Right lobe of liver (tissue), 6 donors: ENCODE measurements at regions not wholly inside any gene's neighbourhood (a gene's known extent, or its start where the extent isn't known, plus 50 kb on each side); places are given as distances from the start of the nearest gene placed in this dataset.

Source experiments
- ATAC-seq, 4 donors: fragments of 200-7000 bp; cut with Tn5 transposase; one replicate each; pipeline ENCODE4 v1.9.1; 2020; ENCODE audit warnings: mild to moderate bottlenecking in 4 of 4, moderate library complexity in 4 of 4
- DNase-seq, 3 donors: peaks; one replicate each; pipeline ENCODE4 v3.0.0-alpha.2; 2020
- H3K27ac ChIP-seq, 3 donors: fragments of 200-600 bp; one replicate each; pipeline ENCODE4 v1.8.0; 2022
- H3K27me3 ChIP-seq, 2 donors: fragments of 200-600 bp; one replicate each; pipeline ENCODE4 v1.8.0; 2022
- H3K36me3 ChIP-seq, 4 donors: fragments of 200-600 bp; sonication (generic) in 1 of 4; one replicate each; pipeline versions ENCODE4 v1.5.1 to v1.8.0; 2017 to 2022; ENCODE audit warnings: control low read depth in 1 of 4
- H3K4me1 ChIP-seq, 4 donors: fragments of 200-600 bp; sonication (generic) in 1 of 4; one replicate each; pipeline versions ENCODE4 v1.5.1 to v1.8.0; 2017 to 2022; ENCODE audit warnings: control low read depth in 1 of 4
- H3K4me3 ChIP-seq, 3 donors: fragments of 200-600 bp; one replicate each; pipeline ENCODE4 v1.8.0; 2022
- H3K9me3 ChIP-seq, 4 donors: fragments of 200-600 bp; sonication (generic) in 1 of 4; one replicate each; pipeline versions ENCODE4 v1.5.1 to v1.8.0; 2017 to 2022; ENCODE audit warnings: control low read depth in 1 of 4
- POLR2A ChIP-seq: fragments of 450-650 bp; IDR thresholded peaks from one replicate; pipeline ENCODE4 v1.6.1; 2017; ENCODE audit warnings: antibody characterized with exemption, mild to moderate bottlenecking
- WGBS: methylation state at CpG from one replicate; pipeline ENCODE4 v1.1.6; 2018; ENCODE audit warnings: low coverage, low lambda C conversion rate; ENCODE audit not compliant: insufficient coverage; ENCODE audit errors: missing lambda C conversion rate; 5-methylcytosine and 5-hydroxymethylcytosine counted together
- intact Hi-C, 2 donors: fragments of 100-400 bp; cut with DNase I; formaldehyde crosslinking; loops; one replicate each; pipeline versions ENCODE4 v1.11.2 to v1.14.1; 2022
- TF ChIP-seq, protein P1 (sequence below), 4 donors: fragments of 200-600 bp in 3 of 4; fragments of 450-650 bp in 1 of 4; IDR thresholded peaks; one replicate each; pipeline versions ENCODE4 v1.5.1 to v1.8.0; 2016 to 2022; ENCODE audit warnings: antibody characterized with exemption in 4 of 4, mild to moderate bottlenecking in 2 of 4
- donor health status: DM: no; HTN: yes; CAD: no.
- donor health status: DM: no; HTN: no; CAD: no.
- donor health status: DM: no; HTN: no; CAD: no.
- donor health status: DM: no; HTN: yes; CAD: no.
- donor health status: DM: no; HTN: yes; CAD: no.

GRCh38 chr5:19196631-19197030 lies 791.4 kb downstream of the CDH18 start:
- no peaks in the 10 kb centered on the region for H3K27me3 ChIP-seq
- H3K9me3 ChIP-seq, result no peaks in the 10 kb centered on the region
- no peak overlapping the region for H3K4me3 ChIP-seq
- intact Hi-C loops, result no loop called here
- DNase-seq (no peak), ATAC-seq (no peak)
- no peaks in the 10 kb centered on the region for H3K4me1 ChIP-seq
- no peak overlapping the region for H3K27ac ChIP-seq
- H3K36me3 ChIP-seq, result no peaks in the 10 kb centered on the region
- no peak for TF ChIP-seq POLR2A
- TF ChIP-seq, protein P1, sequence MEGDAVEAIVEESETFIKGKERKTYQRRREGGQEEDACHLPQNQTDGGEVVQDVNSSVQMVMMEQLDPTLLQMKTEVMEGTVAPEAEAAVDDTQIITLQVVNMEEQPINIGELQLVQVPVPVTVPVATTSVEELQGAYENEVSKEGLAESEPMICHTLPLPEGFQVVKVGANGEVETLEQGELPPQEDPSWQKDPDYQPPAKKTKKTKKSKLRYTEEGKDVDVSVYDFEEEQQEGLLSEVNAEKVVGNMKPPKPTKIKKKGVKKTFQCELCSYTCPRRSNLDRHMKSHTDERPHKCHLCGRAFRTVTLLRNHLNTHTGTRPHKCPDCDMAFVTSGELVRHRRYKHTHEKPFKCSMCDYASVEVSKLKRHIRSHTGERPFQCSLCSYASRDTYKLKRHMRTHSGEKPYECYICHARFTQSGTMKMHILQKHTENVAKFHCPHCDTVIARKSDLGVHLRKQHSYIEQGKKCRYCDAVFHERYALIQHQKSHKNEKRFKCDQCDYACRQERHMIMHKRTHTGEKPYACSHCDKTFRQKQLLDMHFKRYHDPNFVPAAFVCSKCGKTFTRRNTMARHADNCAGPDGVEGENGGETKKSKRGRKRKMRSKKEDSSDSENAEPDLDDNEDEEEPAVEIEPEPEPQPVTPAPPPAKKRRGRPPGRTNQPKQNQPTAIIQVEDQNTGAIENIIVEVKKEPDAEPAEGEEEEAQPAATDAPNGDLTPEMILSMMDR (IDR thresholded peaks at IDR 0.05), result no peak

GRCh38 chr5:19200251-19200650 lies 787.7 kb downstream of the CDH18 start:
- TF ChIP-seq POLR2A, result no peak
- TF ChIP-seq, protein P1 (IDR thresholded peaks at IDR 0.05), result no peak
- ATAC-seq (no peak), DNase-seq (no peak)
- intact Hi-C loops, result no loop called here
- H3K27ac ChIP-seq, result no peak overlapping the region
- WGBS, result 73% methylated on average over 6 of the region's 6 CpGs
- no peaks in the 10 kb centered on the region for H3K9me3 ChIP-seq
- no peak overlapping the region for H3K4me3 ChIP-seq
- peaks cover 0 to 2% of the 10 kb centered on the region in 2 donors for H3K27me3 ChIP-seq
- H3K4me1 ChIP-seq, result no peaks in the 10 kb centered on the region
- H3K36me3 ChIP-seq, result no peaks in the 10 kb centered on the region

DNA sequence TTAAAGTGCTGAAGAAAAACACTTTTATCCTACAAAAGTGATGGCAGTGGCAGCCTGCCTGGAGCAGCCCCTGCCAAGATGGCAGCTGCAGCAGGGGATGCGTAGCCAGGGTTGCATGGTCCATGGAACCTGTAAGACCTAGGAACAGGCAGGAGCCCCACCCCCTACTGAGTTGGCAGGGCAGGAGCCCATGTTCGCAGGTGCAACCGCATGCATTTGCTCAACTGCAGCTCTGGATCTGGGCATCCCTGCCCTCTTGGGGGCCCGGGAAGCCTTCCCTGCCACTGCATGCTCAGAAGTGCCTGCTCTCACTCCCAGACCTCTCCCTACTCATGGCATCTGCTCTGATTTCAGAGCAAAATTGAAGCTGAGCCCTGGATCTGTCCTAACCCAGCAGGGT lies 779.6 kb downstream of the CDH18 start:
- Histone ChIP-seq H3K9me3 (no peaks in the 10 kb centered on the region), H3K4me1 (no peaks in the 10 kb centered on the region), H3K36me3 (no peaks in the 10 kb centered on the region), H3K4me3 (no peak overlapping the region), H3K27me3 (peaks cover 0 to 2% of the 10 kb centered on the region in 2 donors), H3K27ac (no peak overlapping the region)
- ATAC-seq (no peak), DNase-seq (peak in 1 of 3 donors; percentile 31)
- no CpG with 5 or more reads among the region's 4 CpGs for WGBS
- TF ChIP-seq, protein P1 (IDR thresholded peaks at IDR 0.05), result no peak
- no peak for TF ChIP-seq POLR2A
- intact Hi-C loops, result no loop called here

DNA sequence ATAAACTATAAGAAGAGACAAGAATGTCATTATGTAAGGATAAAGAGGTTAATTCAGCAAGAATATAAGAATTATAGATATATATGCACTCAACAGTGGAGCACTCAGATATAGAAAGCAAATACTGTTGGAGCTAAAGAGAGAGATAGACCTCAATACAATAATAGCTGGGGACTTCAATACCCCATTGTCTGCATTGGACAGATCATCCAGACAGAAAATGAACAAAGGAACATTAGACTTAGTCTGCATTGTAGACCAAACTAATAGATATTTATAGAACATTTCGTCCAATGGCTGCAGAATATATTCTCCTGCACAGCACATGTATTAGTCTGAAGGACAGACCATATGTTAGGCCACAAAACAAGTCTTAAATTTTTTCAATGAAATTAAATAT lies 777.1 kb downstream of the CDH18 start:
- intact Hi-C loops, result no loop called here
- TF ChIP-seq POLR2A, result no peak
- Histone ChIP-seq H3K27ac (no peak overlapping the region), H3K27me3 (no peaks in the 10 kb centered on the region), H3K9me3 (no peaks in the 10 kb centered on the region), H3K36me3 (no peaks in the 10 kb centered on the region), H3K4me1 (no peaks in the 10 kb centered on the region), H3K4me3 (no peak overlapping the region)
- DNase-seq (no peak), ATAC-seq (no peak)
- 40% methylated on average over 1 of the region's 1 CpG for WGBS

DNA sequence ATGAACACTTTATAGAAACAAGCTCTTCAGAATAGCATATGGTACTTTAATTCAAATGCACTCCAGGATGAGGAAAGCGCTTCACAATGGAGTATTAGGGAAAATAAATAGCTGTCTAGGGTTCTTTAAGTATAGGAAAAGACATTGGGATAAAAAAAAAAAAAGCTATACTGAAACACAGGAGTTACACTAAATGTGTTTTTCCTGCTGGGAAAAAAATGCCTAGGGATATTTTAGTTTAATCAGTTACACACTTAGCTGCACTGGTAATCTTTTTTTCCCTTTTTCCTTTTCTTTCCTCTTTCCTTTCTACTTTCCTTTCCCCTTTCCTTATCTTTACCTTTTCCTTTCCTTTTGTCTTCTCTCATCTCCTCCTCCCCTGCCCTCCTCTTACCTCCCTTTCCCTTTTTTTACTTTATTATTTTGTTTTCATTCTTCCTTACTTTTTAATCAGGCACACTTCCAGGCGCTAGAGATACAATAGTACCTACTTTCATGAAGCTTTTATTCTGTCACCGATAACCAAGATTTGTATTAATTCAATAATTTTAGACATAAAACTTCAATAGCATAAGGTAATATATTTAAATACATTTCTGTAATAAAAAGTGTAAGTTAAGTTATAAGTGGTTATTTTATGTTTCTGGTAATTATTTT lies 758.7 kb downstream of the CDH18 start:
- ATAC-seq (no peak), DNase-seq (no peak)
- H3K9me3 ChIP-seq, result no peaks in the 10 kb centered on the region
- H3K36me3 ChIP-seq, result no peaks in the 10 kb centered on the region
- H3K4me1 ChIP-seq, result no peaks in the 10 kb centered on the region
- H3K27ac ChIP-seq, result no peak overlapping the region
- WGBS, result 63% methylated on average over 3 of the region's 3 CpGs
- H3K27me3 ChIP-seq, result no peaks in the 10 kb centered on the region
- intact Hi-C loops, result no loop called here
- no peak overlapping the region for H3K4me3 ChIP-seq
- TF ChIP-seq, protein P1 (IDR thresholded peaks at IDR 0.05), result no peak
- no peak for TF ChIP-seq POLR2A
